Activated CD4-positive, alpha-beta T cell treated with anti-CD3 and anti-CD28 coated beads, Interleukin-2, Interleukin-6, amounts not matched to agents 100 ng/mL and 50 ng/mL, durations not matched to agents 16 hours and 8 hours (primary cell): ENCODE measurements at regions not wholly inside any gene's neighbourhood (a gene's known extent, or its start where the extent isn't known, plus 50 kb on each side); places are given as distances from the start of the nearest gene placed in this dataset.
"Not testable (repeated sequence)": the region's sequence is repeated elsewhere in the genome, so short reads cannot be mapped to it uniquely, and the experiment has no call there.

ENCODE experiments used
- DNase-seq: peaks from one replicate; pipeline ENCODE4 v3.0.0-alpha.2; 2020

DNA sequence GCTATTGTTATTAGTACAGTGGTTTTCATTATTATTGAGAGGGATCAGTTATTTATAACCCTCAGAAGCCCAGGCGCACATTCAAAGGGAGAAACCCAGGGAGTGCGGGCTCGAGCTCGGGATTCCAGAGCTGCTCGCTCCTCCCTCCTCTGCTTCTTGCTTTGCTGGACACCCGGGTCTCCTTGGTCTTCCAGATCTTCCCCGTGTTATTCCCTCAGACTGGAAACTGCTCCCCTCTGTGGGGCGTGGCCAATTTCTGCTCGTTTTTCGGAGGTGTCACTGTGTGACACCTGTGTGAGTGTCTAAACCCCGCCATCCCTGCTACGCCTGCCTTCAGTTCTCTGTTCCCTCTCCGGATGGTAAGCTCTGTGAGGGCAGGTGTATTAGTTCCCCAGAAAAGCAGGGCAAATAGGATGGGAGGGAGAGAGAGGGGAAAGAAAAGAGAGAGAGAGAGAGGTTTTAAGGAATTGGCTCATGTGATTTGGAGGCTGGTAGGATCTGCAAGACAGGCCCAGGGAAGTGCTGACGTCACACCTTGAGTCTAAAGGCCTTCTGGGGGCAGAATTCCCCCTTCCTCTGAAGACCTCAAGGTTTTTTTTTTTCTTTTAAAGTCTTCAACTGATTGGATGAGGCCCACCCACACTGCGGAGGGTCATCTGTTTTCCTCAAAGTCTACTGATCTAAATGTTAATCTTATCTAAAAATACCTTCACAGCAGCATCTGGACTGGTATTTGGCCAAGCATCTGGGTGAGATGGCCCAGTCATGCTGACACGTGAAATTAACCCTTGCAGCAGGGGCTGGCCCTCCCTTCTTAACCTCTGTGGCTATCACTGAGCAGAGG lies 457.3 kb upstream of the ID2 start:
- DNase-seq, result no peak

DNA sequence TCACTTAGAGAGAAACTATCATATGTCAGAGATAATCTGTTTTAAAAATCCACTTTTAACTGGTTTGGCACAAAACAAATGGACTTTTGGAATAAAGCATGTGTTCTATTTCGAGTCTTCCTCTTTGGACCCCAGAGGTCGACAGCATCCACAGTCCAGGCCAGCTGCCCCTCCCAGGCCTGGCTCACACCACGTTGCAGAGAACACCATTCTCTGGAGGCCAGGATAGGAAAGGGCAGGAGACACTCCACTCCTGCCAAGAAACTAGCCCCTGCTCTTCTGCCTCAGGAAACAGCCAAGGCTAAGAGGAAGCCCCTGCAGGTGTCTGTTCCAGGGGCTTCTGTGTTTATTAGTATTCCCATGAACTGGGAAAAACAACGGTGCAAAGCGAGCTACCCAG lies 456.6 kb upstream of the ID2 start:
- no peak for DNase-seq

DNA sequence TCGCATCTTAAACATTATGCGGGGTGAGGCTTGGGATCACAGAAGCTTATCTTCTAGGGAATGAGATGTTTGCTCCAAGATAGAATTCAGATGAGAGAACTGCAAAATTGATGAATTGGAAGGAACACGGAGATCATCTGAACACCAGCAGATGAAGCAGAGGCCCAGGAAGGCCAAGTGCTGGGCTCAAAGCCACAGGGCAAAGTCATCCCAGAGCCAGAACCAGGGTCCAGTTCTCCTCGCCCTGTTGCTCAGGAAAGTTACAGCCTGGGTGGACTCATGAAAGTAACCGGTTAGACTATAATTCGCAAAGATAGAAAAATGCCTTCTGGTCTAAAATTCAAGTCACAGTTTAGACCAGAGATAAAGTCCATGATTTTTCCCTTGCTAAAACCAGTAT lies 456.1 kb upstream of the ID2 start:
- no peak for DNase-seq

- peak; percentile 79 for DNase-seq
Measured at GRCh38 chr2:8229546-8229986, 452.3 kb upstream of the ID2 start.

DNA sequence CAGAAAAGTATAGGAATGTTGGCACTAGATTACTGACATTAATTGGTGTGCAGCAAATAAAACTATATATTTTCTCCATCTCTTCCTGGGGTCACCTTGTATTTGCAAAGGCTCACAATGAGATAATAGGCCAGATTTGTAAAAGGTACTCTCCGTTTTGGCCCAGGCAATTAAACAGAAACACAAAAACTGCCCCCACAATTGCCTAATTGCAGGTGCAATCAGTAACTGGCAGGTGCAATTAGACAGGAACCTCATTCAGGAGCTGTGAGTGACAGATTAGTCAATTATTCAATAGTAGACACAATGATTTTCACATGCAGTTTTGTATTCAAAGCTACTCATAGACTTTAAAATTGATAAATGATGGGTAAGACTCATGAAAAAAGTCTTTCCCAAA lies 451.4 kb upstream of the ID2 start:
- no peak for DNase-seq

DNA sequence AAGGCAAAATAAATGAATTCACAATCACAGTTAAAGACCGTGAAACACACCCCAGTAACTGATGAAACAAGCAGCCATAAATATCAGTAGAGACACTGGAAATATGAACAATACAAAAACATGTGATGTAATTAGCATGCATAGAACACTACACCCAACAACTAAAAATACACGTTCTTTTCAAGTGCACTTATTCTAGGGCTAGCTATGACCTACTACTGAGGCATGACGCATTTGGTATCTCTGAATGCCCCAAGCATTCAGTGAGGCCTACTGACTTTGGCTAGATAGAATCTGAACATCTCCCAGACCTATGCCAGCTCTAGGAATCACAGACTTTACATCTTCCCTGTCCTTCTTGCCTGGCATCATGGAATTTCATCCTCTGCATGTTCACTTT lies 450.0 kb upstream of the ID2 start:
- no peak for DNase-seq

GRCh38 chr2:8232871-8233270 lies 449.0 kb upstream of the ID2 start:
- DNase-seq, result no peak

- DNase-seq, result no peak
Measured at GRCh38 chr2:8234253-8234652, 447.6 kb upstream of the ID2 start.

- DNase-seq, result no peak
Measured at GRCh38 chr2:8234757-8235374, 447.0 kb upstream of the ID2 start.

- DNase-seq, result no peak
Measured at GRCh38 chr2:8235419-8235818, 446.4 kb upstream of the ID2 start.

GRCh38 chr2:8236391-8236790 lies 445.5 kb upstream of the ID2 start:
- no peak for DNase-seq

GRCh38 chr2:8238521-8239230 lies 443.2 kb upstream of the ID2 start:
- DNase-seq, result no peak

- peak; percentile 65 for DNase-seq
Measured at GRCh38 chr2:8239531-8240088, 442.2 kb upstream of the ID2 start.

- DNase-seq, result no peak
Measured at GRCh38 chr2:8241317-8241716, 440.5 kb upstream of the ID2 start.

DNA sequence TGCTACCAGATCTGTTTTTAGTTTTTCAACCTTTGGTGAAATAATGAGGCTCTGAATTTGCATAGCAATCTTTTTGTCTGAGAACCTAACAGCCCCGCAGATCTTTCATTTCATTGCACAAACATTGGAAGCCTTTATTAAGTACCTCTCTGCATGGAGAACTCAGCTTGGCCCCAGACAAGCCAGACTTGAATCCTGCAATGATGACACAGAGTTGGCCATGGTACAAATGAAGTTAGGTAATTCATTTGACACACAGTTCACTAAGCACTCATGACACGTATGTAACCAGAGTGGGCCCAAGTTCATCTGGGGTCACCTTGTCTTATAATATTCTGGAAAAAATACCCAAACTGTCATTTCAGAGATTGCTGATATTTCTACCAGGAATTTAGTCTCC lies 439.1 kb upstream of the ID2 start:
- no peak for DNase-seq

- DNase-seq, result no peak
Measured at GRCh38 chr2:8243748-8244400, 438.0 kb upstream of the ID2 start.

- no peak for DNase-seq
Measured at GRCh38 chr2:8244639-8245038, 437.2 kb upstream of the ID2 start.

DNA sequence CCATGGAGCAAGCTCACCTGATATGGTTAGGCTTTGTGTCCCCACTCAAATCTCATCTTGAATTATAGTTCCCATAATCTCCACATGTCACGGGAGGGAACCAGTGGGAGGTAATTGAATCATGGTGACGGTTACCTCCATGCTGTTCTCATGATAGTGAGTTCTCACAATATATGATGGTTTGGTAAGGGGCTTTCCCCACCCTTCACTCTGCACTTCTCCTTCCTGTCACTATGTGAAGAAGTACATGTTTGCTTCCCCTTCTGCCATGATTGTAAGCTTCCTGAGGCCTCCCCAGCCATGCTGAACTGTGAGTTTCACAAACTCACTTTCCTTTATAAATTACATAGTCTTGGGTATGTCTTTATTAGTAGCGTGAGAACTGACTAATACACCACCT lies 435.7 kb upstream of the ID2 start:
- no peak for DNase-seq

- DNase-seq, result no peak
Measured at GRCh38 chr2:8247905-8248622, 433.8 kb upstream of the ID2 start.

DNA sequence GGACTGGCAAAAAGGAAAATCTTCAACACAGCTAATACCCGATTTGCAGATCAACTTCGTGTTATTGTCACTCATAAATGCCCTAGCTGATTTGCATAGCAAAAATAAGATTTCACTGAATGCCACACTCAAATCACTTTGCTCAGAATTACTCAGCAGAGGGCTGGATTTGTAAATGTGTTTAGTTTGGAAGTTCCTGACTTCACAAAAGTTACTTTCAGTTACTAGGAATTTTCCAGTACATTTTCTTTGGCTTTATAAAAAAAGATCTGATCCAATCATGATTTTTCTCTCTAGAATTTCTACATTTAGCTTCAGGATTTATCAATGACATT lies 433.3 kb upstream of the ID2 start:
- no peak for DNase-seq

- DNase-seq, result no peak
Measured at GRCh38 chr2:8249141-8249540, 432.7 kb upstream of the ID2 start.

DNA sequence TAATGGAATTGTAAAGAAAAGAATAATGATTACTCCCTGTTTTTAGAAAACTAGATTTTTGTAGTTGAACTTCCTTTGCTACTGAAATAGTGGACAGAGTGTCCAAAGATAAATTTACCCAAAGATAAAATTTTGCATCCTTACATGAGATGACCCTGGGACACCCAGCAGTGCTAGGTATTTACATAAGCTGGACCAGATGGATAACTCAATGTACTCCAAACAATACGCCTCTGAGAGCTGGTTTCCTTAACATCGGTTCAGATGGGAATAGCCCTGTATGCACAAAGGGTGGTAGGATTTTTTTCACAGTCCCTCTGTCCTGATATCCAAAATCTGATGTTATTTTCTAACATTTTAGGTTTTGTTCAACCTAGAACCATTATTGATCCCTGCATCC lies 432.1 kb upstream of the ID2 start:
- no peak for DNase-seq

DNA sequence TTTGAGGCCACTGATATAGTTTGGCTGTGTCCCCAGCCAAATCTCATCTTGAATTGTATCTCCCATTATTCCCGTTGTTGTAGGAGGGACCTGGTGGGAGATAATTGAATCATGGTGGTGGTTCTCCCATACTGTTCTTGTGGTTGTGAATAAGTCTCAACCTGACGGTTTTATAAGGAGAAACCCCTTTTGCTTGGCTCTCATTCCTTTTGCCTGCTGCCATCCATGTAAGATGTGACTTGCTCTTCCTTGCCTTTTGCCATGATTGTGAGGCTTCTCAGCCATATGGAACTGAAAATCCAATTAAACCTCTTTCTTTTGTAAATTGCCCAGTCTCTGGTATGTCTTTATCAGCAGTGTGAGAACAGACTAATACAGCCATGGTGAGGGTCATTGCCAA lies 431.6 kb upstream of the ID2 start:
- DNase-seq, result not testable (repeated sequence)
